ENCODE measurements at regions not wholly inside any gene's neighbourhood (a gene's known extent, or its start where the extent isn't known, plus 50 kb on each side); places are given as distances from the start of the nearest gene placed in this dataset.

DNA sequence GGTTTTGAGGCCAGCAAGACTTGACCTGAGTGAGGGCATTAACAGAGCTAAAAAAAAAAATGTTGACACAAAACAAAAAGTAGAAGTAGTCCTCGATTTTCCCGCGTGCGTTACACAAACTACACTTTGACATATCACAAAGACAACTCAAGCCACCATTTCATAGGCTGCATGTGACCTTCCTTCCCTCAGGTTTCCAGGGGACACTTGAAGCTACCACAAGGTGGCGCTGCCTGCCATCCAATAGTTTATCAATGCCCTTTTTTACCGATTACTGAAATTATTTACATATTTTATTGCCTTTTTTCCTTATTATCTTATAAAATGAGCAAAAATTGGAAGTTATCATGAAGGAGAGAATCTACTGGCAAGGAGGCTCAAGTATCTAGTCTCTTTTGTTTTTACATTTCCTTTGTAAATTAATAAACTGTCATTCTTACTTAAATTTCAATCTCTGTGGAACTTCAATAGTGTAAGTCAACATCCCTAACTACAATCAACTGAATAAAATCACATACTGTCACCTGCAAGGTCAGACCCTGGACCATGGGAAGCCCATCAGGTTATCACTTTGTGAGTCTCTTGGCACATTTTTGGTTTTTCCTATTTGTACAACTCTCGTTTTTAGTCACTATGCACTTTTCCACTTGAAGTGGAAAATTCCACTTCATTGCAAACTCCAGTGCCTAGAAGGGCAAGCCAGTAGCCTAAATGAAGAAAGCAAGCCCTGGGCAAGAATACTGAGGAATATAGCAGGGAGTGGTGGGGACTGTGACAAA lies 84.6 kb upstream of the CPSF6 start (continued):
- TF ChIP-seq SCRT1 (tag by site-specific recombination; IDR thresholded peaks at IDR 0.05; ENCODE audit: borderline replicate concordance) (no peak), FEZF1 (tag by site-specific recombination; IDR thresholded peaks at IDR 0.05) (no peak), ZNF394 (tag by site-specific recombination; IDR thresholded peaks at IDR 0.05; ENCODE audit: borderline replicate concordance) (no peak)

DNA sequence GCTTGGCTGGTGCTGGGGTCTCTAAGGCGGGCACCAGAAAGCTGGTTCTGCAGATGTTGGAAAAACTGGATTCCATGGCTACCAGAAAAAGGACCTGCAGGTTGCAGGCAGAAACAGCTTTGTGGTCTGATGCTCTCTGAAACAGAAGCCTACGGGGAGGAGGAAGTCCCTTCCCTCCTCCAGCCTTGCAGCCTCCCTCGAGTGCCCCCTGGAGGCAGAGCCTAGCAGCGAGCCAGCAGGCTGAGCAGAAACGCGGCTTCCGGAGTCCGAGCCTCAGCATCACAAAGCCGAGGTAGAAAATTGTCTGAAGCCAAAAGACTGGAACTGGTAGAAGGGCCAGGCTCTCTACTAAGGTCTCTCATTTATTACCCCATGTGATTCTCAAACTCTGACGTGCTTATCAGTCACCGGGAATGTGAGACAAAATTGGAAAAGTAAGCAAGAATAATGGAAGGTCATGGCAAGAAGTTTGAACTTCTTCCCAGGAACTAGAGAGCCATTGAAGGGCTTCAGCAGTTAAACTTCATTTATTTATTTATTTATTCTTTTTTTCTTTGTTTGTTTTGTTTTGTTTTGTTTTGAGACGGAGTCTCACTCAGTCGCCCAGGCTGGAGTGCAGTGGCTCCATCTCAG lies 82.2 kb upstream of the CPSF6 start:
- Histone ChIP-seq H3K27ac (ENCODE audit: extremely low read depth, low read depth, low read length) (no peak overlapping the region), H3K9me3 (ENCODE audit: control insufficient read depth, insufficient read depth, low read depth, low read length) (no peaks in the 10 kb centered on the region), H3K4me3 (ENCODE audit: low read depth, low read length) (no peak overlapping the region), H3K36me3 (ENCODE audit: control insufficient read depth in 2 of 2, insufficient read depth in 1 of 2, low read length in 2 of 2) (no peaks in the 10 kb centered on the region), H3K4me1 (ENCODE audit: control insufficient read depth, insufficient read depth, low read length) (no peaks in the 10 kb centered on the region; the same call in 1 of the 2 replicates)
- ChIA-PET CTCF (interaction anchor here (0.6 to 2.6 kb wide), 39 partner anchors 10 to 1747 kb away, joined by 3 to 17 read pairs (median 4); no protein-coding TSS in a partner anchor), POLR2A (interaction anchor here (0.9 kb wide), 1 partner anchor 647 kb away, joined by 5 read pairs; no protein-coding TSS in a partner anchor)
- TF ChIP-seq ZNF223 (tag by site-specific recombination; IDR thresholded peaks at IDR 0.05) (no peak), ZNF660 (tag by site-specific recombination; IDR thresholded peaks at IDR 0.05) (0 out of 2 replicates have a peak, but pooled peaks have one; percentile 69), ZNF335 (tag by site-specific recombination; conservative IDR thresholded peaks at IDR 0.05) (peak; percentile 29; the same call in 1 of the 2 replicates), ZNF2 (tag by site-specific recombination; IDR thresholded peaks at IDR 0.05) (0 out of 2 replicates have a peak, but pooled peaks have one; percentile 22), ZXDB (tag by site-specific recombination; IDR thresholded peaks at IDR 0.05) (0 out of 2 replicates have a peak, but pooled peaks have one; percentile 8), SP7 (tag by site-specific recombination; IDR thresholded peaks at IDR 0.05) (peak; percentile 37; the same call in 1 of the 2 replicates), ZBTB17 (tag by site-specific recombination; IDR thresholded peaks at IDR 0.05) (peak; percentile 67; the same call in 1 of the 2 replicates), ZNF155 (tag by site-specific recombination; IDR thresholded peaks at IDR 0.05) (no peak), ZNF791 (tag by site-specific recombination; IDR thresholded peaks at IDR 0.05) (no peak), ZNF768 (tag by site-specific recombination; IDR thresholded peaks at IDR 0.05) (no peak), ZSCAN30 (tag by site-specific recombination; IDR thresholded peaks at IDR 0.05) (peak; percentile 83), ZNF654 (tag by site-specific recombination; IDR thresholded peaks at IDR 0.05; ENCODE audit: low read depth) (peak; percentile 40), ZNF561 (tag by site-specific recombination; IDR thresholded peaks at IDR 0.05; ENCODE audit: borderline replicate concordance) (peak; percentile 82)
- TF ChIP-seq, protein P1, sequence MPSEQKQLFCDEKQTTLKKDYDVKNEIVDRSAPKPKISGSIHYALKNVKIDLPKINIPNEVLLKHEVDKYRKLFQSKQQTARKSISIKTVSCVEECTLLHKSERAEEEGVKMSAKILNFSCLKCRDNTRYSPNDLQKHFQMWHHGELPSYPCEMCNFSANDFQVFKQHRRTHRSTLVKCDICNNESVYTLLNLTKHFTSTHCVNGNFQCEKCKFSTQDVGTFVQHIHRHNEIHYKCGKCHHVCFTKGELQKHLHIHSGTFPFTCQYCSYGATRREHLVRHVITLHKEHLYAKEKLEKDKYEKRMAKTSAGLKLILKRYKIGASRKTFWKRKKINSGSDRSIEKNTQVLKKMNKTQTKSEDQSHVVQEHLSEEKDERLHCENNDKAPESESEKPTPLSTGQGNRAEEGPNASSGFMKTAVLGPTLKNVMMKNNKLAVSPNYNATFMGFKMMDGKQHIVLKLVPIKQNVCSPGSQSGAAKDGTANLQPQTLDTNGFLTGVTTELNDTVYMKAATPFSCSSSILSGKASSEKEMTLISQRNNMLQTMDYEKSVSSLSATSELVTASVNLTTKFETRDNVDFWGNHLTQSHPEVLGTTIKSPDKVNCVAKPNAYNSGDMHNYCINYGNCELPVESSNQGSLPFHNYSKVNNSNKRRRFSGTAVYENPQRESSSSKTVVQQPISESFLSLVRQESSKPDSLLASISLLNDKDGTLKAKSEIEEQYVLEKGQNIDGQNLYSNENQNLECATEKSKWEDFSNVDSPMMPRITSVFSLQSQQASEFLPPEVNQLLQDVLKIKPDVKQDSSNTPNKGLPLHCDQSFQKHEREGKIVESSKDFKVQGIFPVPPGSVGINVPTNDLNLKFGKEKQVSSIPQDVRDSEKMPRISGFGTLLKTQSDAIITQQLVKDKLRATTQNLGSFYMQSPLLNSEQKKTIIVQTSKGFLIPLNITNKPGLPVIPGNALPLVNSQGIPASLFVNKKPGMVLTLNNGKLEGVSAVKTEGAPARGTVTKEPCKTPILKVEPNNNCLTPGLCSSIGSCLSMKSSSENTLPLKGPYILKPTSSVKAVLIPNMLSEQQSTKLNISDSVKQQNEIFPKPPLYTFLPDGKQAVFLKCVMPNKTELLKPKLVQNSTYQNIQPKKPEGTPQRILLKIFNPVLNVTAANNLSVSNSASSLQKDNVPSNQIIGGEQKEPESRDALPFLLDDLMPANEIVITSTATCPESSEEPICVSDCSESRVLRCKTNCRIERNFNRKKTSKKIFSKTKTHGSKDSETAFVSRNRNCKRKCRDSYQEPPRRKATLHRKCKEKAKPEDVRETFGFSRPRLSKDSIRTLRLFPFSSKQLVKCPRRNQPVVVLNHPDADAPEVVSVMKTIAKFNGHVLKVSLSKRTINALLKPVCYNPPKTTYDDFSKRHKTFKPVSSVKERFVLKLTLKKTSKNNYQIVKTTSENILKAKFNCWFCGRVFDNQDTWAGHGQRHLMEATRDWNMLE (tag by site-specific recombination; conservative IDR thresholded peaks at IDR 0.05; ENCODE audit: low read depth) = peak; percentile 29; the same call in 1 of the 2 replicates
- TF ChIP-seq, protein P2, sequence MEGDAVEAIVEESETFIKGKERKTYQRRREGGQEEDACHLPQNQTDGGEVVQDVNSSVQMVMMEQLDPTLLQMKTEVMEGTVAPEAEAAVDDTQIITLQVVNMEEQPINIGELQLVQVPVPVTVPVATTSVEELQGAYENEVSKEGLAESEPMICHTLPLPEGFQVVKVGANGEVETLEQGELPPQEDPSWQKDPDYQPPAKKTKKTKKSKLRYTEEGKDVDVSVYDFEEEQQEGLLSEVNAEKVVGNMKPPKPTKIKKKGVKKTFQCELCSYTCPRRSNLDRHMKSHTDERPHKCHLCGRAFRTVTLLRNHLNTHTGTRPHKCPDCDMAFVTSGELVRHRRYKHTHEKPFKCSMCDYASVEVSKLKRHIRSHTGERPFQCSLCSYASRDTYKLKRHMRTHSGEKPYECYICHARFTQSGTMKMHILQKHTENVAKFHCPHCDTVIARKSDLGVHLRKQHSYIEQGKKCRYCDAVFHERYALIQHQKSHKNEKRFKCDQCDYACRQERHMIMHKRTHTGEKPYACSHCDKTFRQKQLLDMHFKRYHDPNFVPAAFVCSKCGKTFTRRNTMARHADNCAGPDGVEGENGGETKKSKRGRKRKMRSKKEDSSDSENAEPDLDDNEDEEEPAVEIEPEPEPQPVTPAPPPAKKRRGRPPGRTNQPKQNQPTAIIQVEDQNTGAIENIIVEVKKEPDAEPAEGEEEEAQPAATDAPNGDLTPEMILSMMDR (tag by site-specific recombination; IDR thresholded peaks at IDR 0.05) = peak; percentile 87

Data from HEK293 (cell line).